Heart left ventricle (tissue), 13 donors: ENCODE measurements at regions not wholly inside any gene's neighbourhood (a gene's known extent, or its start where the extent isn't known, plus 50 kb on each side); places are given as distances from the start of the nearest gene placed in this dataset.
"Not testable (repeated sequence)": the region's sequence is repeated elsewhere in the genome, so short reads cannot be mapped to it uniquely, and the experiment has no call there.

Experiments
- POLR2A ChIP-seq, 2 donors: fragments of 450-650 bp; IDR thresholded peaks; one replicate each; pipeline ENCODE4 v1.6.1; 2017; ENCODE audit warnings: antibody characterized with exemption in 2 of 2, mild to moderate bottlenecking in 2 of 2, moderate library complexity in 2 of 2
- TF ChIP-seq, protein P1 (sequence below), 12 donors: fragments of 200-600 bp; sonication (generic) in 4 of 12; IDR thresholded peaks; one replicate each; pipeline versions ENCODE4 v1.5.0 to v1.8.0; 2018 to 2022; ENCODE audit warnings: antibody characterized with exemption in 12 of 12, mild to moderate bottlenecking in 5 of 12
- donor health status: ischemic (EF 13 %, LVEDD 7.1; RV severe dilation, severe dysfunction).
- donor health status: DM: no; HTN: yes; CAD: no.
- donor health status: DM: no; HTN: no; CAD: no.
- donor health status: ischemic (EF 25% LVEDD 6.9; RV normal size, moderate dysfunction).
- donor health status: ischemic (EF 25% LVEDD 5.7; RV mildly dilated, moderate dysfunction).
- donor health status: ischemic (EF 35%, LVEDD 5.7; RV mildly dilated, moderate dysfunction).
- donor health status: nonischemic (EF 11% LVEDD 7.7; RV severe dilation, severe dysfunction).
- donor health status: DM: yes; HTN: yes; CAD: no.
- donor health status: PGD.
- donor health status: ischemic (EF 29% LVEDD 5.4; RV normal size, mild dysfunction).
- donor health status: nonischemic (EF 23%, LVEDD 6.1; RV moderate dilation, normal function).

DNA sequence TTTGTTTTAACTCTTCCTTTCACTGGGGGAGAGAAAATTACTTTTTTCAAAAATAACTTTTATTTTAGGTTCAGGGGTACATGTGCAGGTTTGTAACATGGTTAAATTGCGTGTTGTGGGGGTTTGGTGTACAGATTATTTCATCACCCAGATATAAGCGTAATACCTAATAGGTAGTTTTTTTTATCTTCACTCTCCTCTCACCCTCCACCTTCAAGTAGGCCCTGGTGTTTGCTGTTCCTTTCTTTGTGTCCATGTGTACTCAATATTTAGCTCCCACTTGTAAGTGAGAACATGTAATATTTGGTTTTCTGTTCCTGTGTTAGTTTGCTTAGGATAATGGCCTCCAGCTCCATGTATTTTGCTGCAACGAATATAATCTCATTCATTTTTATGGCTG, 389.5 kb upstream of the PCSK5 start:
- not testable (repeated sequence) for TF ChIP-seq POLR2A (IDR thresholded peaks at IDR 0.05)
- TF ChIP-seq, protein P1, sequence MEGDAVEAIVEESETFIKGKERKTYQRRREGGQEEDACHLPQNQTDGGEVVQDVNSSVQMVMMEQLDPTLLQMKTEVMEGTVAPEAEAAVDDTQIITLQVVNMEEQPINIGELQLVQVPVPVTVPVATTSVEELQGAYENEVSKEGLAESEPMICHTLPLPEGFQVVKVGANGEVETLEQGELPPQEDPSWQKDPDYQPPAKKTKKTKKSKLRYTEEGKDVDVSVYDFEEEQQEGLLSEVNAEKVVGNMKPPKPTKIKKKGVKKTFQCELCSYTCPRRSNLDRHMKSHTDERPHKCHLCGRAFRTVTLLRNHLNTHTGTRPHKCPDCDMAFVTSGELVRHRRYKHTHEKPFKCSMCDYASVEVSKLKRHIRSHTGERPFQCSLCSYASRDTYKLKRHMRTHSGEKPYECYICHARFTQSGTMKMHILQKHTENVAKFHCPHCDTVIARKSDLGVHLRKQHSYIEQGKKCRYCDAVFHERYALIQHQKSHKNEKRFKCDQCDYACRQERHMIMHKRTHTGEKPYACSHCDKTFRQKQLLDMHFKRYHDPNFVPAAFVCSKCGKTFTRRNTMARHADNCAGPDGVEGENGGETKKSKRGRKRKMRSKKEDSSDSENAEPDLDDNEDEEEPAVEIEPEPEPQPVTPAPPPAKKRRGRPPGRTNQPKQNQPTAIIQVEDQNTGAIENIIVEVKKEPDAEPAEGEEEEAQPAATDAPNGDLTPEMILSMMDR (IDR thresholded peaks at IDR 0.05) = not testable (repeated sequence)
